Ovary (tissue), 3 donors: ENCODE measurements at regions not wholly inside any gene's neighbourhood (a gene's known extent, or its start where the extent isn't known, plus 50 kb on each side); places are given as distances from the start of the nearest gene placed in this dataset.
"Not testable (repeated sequence)": the region's sequence is repeated elsewhere in the genome, so short reads cannot be mapped to it uniquely, and the experiment has no call there.

Source experiments
- CTCF ChIP-seq, 3 donors: fragments of 450-650 bp in 2 of 3; fragments of 200-600 bp in 1 of 3; IDR thresholded peaks; one replicate each; pipeline versions ENCODE4 v1.5.1 to v1.8.0; 2016 to 2022; ENCODE audit warnings: antibody characterized with exemption in 3 of 3, mild to moderate bottlenecking in 1 of 3
- EP300 ChIP-seq: sonication (generic); formaldehyde crosslinking; IDR thresholded peaks from one replicate; pipeline ENCODE4 v1.6.1; 2017; ENCODE audit warnings: antibody characterized with exemption
- donor health status: DM: no; HTN: no; CAD: no.

- not testable (repeated sequence) for TF ChIP-seq CTCF (IDR thresholded peaks at IDR 0.05); EP300
These were observed 294.2 kb downstream of the ADGRD1 start for GRCh38 chr12:131247875-131248274.
